Tibial artery (tissue), 4 donors: ENCODE measurements at regions not wholly inside any gene's neighbourhood (a gene's known extent, or its start where the extent isn't known, plus 50 kb on each side); places are given as distances from the start of the nearest gene placed in this dataset.

Source experiments
- DNase-seq, 2 donors: peaks; one replicate each; pipeline ENCODE4 v3.0.0-alpha.2; 2019
- H3K27ac ChIP-seq, 2 donors: fragments of 200-600 bp; sonication (generic) in 1 of 2; 1 replicate in 1 of 2; 2 replicates in 1 of 2; pipeline ENCODE4 v1.5.1; 2018 to 2019; ENCODE audit warnings: mild to moderate bottlenecking in 1 of 2
- H3K27me3 ChIP-seq, 2 donors: fragments of 200-600 bp; sonication (generic) in 1 of 2; one replicate each; pipeline versions ENCODE4 v1.5.1 to v1.6.0; 2016 to 2019
- H3K36me3 ChIP-seq, 3 donors: fragments of 200-600 bp; sonication (generic) in 2 of 3; one replicate each; pipeline ENCODE4 v1.5.1; 2016 to 2019; ENCODE audit warnings: mild to moderate bottlenecking in 2 of 3
- H3K4me1 ChIP-seq, 4 donors: fragments of 200-600 bp; sonication (generic) in 2 of 4; 1 replicate in 3 of 4; 2 replicates in 1 of 4; pipeline ENCODE4 v1.5.1; 2016 to 2019
- H3K4me3 ChIP-seq, 2 donors: fragments of 200-600 bp; sonication (generic) in 1 of 2; 1 replicate in 1 of 2; 2 replicates in 1 of 2; pipeline ENCODE4 v1.5.1; 2018 to 2019; ENCODE audit warnings: mild to moderate bottlenecking in 2 of 2
- H3K9me3 ChIP-seq, 3 donors: fragments of 200-600 bp; sonication (generic) in 1 of 3; one replicate each; pipeline ENCODE4 v1.5.1; 2016 to 2019
- intact Hi-C: fragments of 100-400 bp; cut with DNase I; formaldehyde crosslinking; loops from one replicate; pipeline ENCODE4 v1.15.0; 2023; ENCODE audit warnings: low total_unique reads
- TF ChIP-seq, protein P1 (sequence below), 2 experiments: fragments of 200-600 bp in 1 of 2; fragments of 450-650 bp in 1 of 2; IDR thresholded peaks; one replicate each; pipeline ENCODE4 v1.5.1; 2017 to 2019; ENCODE audit warnings: antibody characterized with exemption in 2 of 2, mild to moderate bottlenecking in 1 of 2, moderate library complexity in 1 of 2

DNA sequence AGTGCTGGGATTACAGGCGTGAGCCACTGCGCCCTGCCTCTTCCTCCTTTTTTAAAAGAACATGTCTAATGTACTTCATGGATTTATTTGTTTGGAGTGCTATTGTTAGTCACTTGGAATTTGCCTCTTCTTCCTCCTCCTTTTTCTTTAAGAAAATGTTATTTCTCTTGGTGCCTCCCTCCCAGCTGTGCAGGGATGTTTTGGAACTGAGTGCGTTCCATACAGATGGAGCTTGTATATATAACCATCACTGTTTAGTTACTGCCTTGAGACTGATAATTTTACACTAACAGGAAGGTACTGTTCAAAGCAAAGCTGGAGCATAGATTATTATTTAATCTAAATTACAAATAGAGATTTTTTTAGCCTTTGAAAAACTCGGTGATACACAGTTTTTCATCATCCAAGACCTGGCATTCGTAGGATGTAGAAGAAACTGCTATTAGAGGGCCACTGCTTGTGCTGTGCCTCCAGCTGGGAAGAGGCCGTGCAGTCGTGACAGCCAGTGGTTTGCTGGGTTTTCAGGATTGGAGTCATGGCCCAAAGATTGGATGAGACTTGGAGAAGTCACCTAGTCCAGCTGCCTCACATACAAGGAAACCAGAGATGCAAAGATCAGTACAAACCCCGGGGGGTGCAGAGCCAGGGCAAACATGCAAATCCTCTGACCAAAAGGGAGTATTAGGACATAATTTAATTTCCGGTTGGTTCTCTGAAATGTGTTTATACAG, 123.1 kb downstream of the PLEKHG1 start:
- H3K9me3 ChIP-seq = no peaks in the 10 kb centered on the region
- DNase-seq = no peak
- no peaks in the 10 kb centered on the region for H3K36me3 ChIP-seq
- no peaks in the 10 kb centered on the region for H3K4me1 ChIP-seq
- H3K27me3 ChIP-seq = no peaks in the 10 kb centered on the region
- H3K4me3 ChIP-seq = no peak overlapping the region
- intact Hi-C loops = no loop called here
- TF ChIP-seq, protein P1, sequence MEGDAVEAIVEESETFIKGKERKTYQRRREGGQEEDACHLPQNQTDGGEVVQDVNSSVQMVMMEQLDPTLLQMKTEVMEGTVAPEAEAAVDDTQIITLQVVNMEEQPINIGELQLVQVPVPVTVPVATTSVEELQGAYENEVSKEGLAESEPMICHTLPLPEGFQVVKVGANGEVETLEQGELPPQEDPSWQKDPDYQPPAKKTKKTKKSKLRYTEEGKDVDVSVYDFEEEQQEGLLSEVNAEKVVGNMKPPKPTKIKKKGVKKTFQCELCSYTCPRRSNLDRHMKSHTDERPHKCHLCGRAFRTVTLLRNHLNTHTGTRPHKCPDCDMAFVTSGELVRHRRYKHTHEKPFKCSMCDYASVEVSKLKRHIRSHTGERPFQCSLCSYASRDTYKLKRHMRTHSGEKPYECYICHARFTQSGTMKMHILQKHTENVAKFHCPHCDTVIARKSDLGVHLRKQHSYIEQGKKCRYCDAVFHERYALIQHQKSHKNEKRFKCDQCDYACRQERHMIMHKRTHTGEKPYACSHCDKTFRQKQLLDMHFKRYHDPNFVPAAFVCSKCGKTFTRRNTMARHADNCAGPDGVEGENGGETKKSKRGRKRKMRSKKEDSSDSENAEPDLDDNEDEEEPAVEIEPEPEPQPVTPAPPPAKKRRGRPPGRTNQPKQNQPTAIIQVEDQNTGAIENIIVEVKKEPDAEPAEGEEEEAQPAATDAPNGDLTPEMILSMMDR (IDR thresholded peaks at IDR 0.05) = no peak
- no peak overlapping the region for H3K27ac ChIP-seq

- intact Hi-C loops = no loop called here
- Histone ChIP-seq H3K4me1 (no peaks in the 10 kb centered on the region), H3K27ac (no peak overlapping the region), H3K4me3 (no peak overlapping the region), H3K36me3 (no peaks in the 10 kb centered on the region), H3K9me3 (no peaks in the 10 kb centered on the region), H3K27me3 (no peaks in the 10 kb centered on the region)
- TF ChIP-seq, protein P1 (IDR thresholded peaks at IDR 0.05) = no peak
- DNase-seq = no peak
Observed at GRCh38 chr6:150723345-150723658, 123.6 kb downstream of the PLEKHG1 start.

GRCh38 chr6:150723857-150724256, 124.2 kb downstream of the PLEKHG1 start:
- no peaks in the 10 kb centered on the region for H3K9me3 ChIP-seq
- intact Hi-C loops = no loop called here

DNA sequence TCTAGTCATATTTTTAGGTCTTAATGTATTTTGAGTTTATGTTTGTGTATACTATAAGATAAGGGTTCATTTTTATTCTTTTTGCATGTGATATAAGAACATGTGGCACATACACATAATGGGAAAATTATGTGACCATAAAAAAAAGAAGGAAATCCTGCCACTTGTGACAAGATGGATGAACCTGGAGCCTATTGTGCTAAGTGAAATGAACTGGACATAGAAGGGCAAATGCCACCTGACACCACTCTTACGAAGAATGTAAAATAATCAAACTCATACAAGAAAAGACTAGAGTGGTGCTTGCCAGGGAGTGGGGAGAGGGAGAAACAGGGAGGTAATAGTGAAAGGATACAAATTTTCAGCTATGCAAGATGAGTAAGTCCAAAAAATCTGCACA, 126.1 kb downstream of the PLEKHG1 start:
- no peak for DNase-seq
- Histone ChIP-seq H3K9me3 (no peaks in the 10 kb centered on the region), H3K4me1 (no peaks in the 10 kb centered on the region), H3K27me3 (no peaks in the 10 kb centered on the region), H3K4me3 (no peak overlapping the region), H3K27ac (no peak overlapping the region), H3K36me3 (no peaks in the 10 kb centered on the region)
- TF ChIP-seq, protein P1 (IDR thresholded peaks at IDR 0.05) = no peak
- intact Hi-C loops = no loop called here

More at GRCh38 chr6:150723857-150724256, 124.2 kb downstream of the PLEKHG1 start:
- TF ChIP-seq, protein P1 (IDR thresholded peaks at IDR 0.05) = no peak
- DNase-seq = no peak
- no peak overlapping the region for H3K27ac ChIP-seq
- no peaks in the 10 kb centered on the region for H3K4me1 ChIP-seq
- H3K27me3 ChIP-seq = no peaks in the 10 kb centered on the region
- H3K4me3 ChIP-seq = no peak overlapping the region
- H3K36me3 ChIP-seq = no peaks in the 10 kb centered on the region

DNA sequence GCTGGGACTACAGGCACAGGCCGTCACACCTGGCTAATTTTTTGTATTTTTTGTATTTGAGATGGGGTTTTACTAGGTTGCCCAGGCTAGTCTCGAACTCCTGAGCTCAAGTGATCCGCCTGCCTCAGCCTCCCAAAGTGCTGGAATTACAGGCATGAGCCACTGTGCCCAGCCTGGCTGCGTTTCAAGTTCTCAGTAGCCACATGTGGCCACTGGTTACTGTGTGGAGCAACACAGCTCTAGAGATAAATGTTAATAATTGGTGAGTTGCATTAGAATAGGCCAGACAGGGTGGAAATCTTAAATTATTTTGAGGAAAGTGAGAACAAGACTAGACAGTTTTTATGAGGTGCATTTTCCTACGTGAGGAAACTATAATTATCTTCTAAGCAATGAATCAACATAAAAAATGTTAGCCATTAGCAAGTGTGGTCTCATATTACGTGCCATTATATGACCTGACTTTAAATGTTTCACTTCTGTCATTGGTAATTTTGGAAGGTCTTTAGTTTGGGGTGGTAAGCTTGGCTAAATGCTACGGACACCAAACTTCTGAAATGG, 129.6 kb downstream of the PLEKHG1 start:
- Histone ChIP-seq H3K9me3 (no peaks in the 10 kb centered on the region), H3K4me1 (no peaks in the 10 kb centered on the region), H3K4me3 (no peak overlapping the region), H3K27ac (no peak overlapping the region), H3K36me3 (peaks cover 0 to 6% (median 0%) of the 10 kb centered on the region in 3 donors), H3K27me3 (no peaks in the 10 kb centered on the region)
- intact Hi-C loops = no loop called here
- TF ChIP-seq, protein P1 (IDR thresholded peaks at IDR 0.05) = no peak
- DNase-seq = no peak
